BJ (cell line): ENCODE measurements at regions not wholly inside any gene's neighbourhood (a gene's known extent, or its start where the extent isn't known, plus 50 kb on each side); places are given as distances from the start of the nearest gene placed in this dataset.
"Not testable (repeated sequence)": the region's sequence is repeated elsewhere in the genome, so short reads cannot be mapped to it uniquely, and the experiment has no call there.

Source experiments
- CTCF ChIA-PET: fragments of 350-600 bp; formaldehyde crosslinking; extraction: SDS; loops from one replicate; lab custom pipeline; 2021; ENCODE audit warnings: antibody characterized with exemption, inconsistent platforms; lab: Yijun Ruan, JAX
- POLR2A ChIA-PET: fragments of 300-600 bp; sonication (Branson Sonifier 250); formaldehyde crosslinking; extraction: SDS; loops from one replicate; lab custom pipeline; 2021; ENCODE audit warnings: antibody characterized with exemption; lab: Charles Lee
- DNase-seq: peaks from one replicate; pipeline ENCODE4 v3.0.0-alpha.2; 2011; ENCODE audit warnings: low read depth
- H3K27me3 ChIP-seq: 2 replicates; pipeline ENCODE4 v1.6.0; 2011; ENCODE audit warnings: low read length; ENCODE audit not compliant: control insufficient read depth, insufficient read depth
- H3K36me3 ChIP-seq: 2 replicates; pipeline ENCODE4 v1.5.1; 2011; ENCODE audit warnings: low read length; ENCODE audit not compliant: control insufficient read depth, insufficient read depth
- H3K4me3 ChIP-seq: 2 replicates; pipeline ENCODE4 v1.5.1; 2011; ENCODE audit warnings: low read depth, mild to moderate bottlenecking, control low read depth, low read length
- TF ChIP-seq, protein P1 (sequence below): IDR thresholded peaks from 2 replicates; pipeline ENCODE4 v1.5.1; 2011; ENCODE audit warnings: low read depth, mild to moderate bottlenecking, control low read depth, inconsistent platforms, low read length, moderate library complexity; ENCODE audit not compliant: insufficient read depth

DNA sequence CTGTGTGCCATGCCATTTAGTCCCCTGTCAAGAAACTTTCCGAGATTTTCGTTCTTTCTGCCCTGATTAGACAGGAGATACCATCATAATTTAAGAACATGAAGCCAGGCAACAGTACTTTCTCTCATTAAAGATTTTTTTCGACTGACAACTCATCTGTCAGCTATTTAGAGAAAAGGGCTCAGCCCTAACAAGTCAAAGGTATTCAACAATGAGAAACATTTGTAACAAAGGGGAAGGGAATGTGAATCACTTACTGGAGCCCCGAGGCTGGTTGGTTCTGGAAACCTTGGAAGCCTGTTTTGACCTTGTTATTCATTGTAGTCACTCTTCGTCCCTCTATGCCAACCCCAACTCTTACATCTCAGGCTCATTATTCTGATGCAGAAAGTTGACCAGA lies 199.4 kb downstream of the SPP2 start:
- POLR2A ChIA-PET, result no interaction called here
- CTCF ChIA-PET, result interaction anchor here (0.7 kb wide), 1 partner anchor 40 kb away, joined by 3 read pairs; no protein-coding TSS in a partner anchor
- DNase-seq, result peak; percentile 45
- H3K27me3 ChIP-seq, result peaks cover 3% of the 10 kb centered on the region
- H3K36me3 ChIP-seq, result no peaks in the 10 kb centered on the region
- H3K4me3 ChIP-seq, result no peak overlapping the region
- TF ChIP-seq, protein P1, sequence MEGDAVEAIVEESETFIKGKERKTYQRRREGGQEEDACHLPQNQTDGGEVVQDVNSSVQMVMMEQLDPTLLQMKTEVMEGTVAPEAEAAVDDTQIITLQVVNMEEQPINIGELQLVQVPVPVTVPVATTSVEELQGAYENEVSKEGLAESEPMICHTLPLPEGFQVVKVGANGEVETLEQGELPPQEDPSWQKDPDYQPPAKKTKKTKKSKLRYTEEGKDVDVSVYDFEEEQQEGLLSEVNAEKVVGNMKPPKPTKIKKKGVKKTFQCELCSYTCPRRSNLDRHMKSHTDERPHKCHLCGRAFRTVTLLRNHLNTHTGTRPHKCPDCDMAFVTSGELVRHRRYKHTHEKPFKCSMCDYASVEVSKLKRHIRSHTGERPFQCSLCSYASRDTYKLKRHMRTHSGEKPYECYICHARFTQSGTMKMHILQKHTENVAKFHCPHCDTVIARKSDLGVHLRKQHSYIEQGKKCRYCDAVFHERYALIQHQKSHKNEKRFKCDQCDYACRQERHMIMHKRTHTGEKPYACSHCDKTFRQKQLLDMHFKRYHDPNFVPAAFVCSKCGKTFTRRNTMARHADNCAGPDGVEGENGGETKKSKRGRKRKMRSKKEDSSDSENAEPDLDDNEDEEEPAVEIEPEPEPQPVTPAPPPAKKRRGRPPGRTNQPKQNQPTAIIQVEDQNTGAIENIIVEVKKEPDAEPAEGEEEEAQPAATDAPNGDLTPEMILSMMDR, result no peak

DNA sequence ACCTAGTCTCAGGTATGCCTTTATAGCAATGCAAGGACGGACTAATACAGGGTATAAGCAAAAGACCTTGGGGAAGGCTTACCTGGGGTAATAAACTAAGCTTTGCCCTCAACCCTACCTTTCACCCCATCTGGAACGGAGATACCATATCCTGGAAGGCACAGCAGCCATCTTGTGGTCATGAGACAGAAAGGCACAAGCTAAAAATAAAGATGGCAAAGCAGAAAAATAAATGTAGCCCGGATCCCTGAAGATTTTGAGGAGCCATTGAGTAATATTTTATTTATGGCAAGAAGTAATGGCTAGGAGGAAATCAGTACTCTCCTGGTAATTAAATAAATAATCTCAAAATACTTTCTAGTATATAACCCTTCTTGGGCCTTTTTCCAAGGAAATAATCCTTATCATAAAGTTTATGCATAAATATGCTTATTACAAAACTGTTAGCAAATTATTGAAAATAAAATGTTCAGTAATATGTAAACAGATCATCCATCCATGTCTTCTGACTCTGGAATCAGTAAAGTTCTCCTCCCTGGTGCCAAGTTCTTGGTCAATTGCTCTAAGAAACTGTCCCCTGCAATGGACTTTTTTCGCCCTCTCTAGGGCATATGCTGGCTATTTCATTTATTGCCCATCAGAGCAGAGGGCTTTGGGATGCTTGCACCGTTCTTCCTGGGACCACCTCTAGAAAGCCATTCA lies 198.7 kb downstream of the SPP2 start:
- POLR2A ChIA-PET, result no interaction called here
- Histone ChIP-seq H3K36me3 (no peaks in the 10 kb centered on the region), H3K4me3 (no peak overlapping the region), H3K27me3 (no peaks in the 10 kb centered on the region)
- DNase-seq, result no peak
- TF ChIP-seq, protein P1, result no peak
- CTCF ChIA-PET, result interaction anchor here (0.7 kb wide), 1 partner anchor 40 kb away, joined by 3 read pairs; no protein-coding TSS in a partner anchor

DNA sequence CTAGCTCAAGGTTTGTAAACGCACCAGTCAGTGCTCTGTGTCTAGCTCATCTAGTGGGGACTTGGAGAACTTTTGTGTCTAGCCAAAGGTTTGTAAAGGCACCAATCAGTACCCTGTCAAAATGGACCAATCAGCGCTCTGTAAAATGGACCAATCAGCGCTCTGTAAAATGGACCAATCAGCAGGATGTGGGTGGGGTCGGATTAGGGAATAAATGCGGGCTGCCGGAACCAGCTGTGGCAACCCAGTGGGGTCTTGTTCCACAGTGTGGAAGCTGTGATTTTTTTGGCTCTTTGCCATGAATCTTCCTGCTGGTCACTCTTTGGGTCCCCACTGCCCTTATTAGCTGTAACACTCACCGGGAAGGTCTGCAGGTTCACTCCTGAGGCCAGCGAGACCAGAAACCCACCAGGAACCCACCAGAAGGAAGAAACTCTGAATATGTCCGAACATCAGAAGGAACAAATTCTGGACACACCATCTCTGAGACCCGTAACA lies 197.8 kb downstream of the SPP2 start:
- H3K36me3 ChIP-seq, POLR2A ChIA-PET, H3K27me3 ChIP-seq, DNase-seq, H3K4me3 ChIP-seq: not testable (repeated sequence)
- CTCF ChIA-PET, result interaction anchor here (0.9 to 1.1 kb wide), 2 partner anchors 12 to 109 kb away, joined by 3 to 4 read pairs; no protein-coding TSS in a partner anchor

DNA sequence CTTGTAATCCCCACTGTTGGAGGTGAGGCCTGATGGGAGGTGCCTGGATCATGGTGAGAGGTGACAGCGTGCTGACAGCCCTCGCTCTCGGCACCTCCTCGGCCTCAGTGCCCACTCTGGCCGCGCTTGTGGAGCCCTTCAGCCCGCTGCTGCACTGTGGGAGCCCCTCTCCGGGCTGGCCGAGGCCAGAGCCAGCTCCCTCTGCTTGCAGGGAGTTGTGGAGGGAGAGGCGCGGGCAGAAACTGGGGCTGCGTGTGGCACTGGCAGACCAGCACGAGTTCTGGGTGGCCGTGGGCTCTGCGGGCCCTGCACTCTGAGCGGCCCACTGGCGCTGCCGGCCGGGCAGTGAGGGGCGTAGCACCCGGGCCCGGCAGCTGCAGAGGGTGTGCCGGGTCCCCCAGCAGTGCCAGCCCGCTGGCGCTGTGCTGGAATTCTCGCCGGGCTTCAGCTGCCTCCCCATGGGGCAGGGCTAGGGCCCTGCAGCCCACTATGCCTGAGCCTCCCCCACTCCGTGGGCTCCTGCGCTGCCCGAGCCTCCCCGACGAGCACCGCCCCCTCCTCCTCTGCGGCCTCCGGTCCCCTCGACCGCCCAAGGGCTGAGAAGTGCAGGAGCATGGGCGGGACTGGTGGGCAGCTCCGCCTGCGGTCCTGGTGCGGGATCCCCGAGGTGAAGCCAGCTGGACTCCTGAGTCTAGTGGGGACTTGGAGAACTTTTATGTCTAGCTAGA lies 197.1 kb downstream of the SPP2 start:
- POLR2A ChIA-PET, result no interaction called here
- no peak for DNase-seq
- no peaks in the 10 kb centered on the region for H3K36me3 ChIP-seq
- no peaks in the 10 kb centered on the region for H3K27me3 ChIP-seq
- TF ChIP-seq, protein P1, result no peak
- H3K4me3 ChIP-seq, result no peak overlapping the region
- CTCF ChIA-PET, result interaction anchor here (0.9 to 1.1 kb wide), 2 partner anchors 11 to 108 kb away, joined by 3 to 4 read pairs; no protein-coding TSS in a partner anchor

DNA sequence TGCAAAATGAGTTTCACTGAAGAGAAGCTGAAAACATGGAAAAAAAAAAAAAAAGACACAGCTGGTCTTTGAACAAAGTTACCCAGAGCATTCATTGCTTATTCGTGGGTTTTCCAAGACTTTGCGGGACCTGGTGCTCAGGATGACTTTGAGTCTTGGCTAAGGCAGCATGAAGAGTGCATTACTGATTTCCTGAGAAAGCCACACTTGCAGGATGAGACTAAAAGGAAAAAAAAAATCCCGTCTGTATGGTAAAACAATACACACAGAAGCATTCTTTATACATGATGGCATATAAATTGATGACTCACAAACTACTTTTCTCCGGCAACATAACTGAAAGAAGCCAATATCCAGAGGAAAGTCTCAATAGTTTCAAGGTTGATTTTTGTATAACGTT lies 195.4 kb downstream of the SPP2 start:
- POLR2A ChIA-PET, result no interaction called here
- peak; percentile 45 for DNase-seq
- Histone ChIP-seq H3K4me3 (no peak overlapping the region), H3K27me3 (no peaks in the 10 kb centered on the region), H3K36me3 (no peaks in the 10 kb centered on the region)
- TF ChIP-seq, protein P1, result no peak
- CTCF ChIA-PET, result no interaction called here
